Vagina (tissue), 2 donors: ENCODE measurements at regions not wholly inside any gene's neighbourhood (a gene's known extent, or its start where the extent isn't known, plus 50 kb on each side); places are given as distances from the start of the nearest gene placed in this dataset.

Experiments used
- DNase-seq, 2 donors: peaks; one replicate each; pipeline ENCODE4 v3.0.0-alpha.2; 2017; ENCODE audit errors: extremely low spot score in 2 of 2
- H3K27ac ChIP-seq: fragments of 200-600 bp; sonication (generic); one replicate; pipeline ENCODE4 v1.5.1; 2019
- H3K27me3 ChIP-seq: fragments of 200-600 bp; sonication (generic); one replicate; pipeline ENCODE4 v1.5.1; 2019
- H3K36me3 ChIP-seq, 2 donors: fragments of 200-600 bp; sonication (generic); one replicate each; pipeline ENCODE4 v1.5.1; 2017 to 2019
- H3K4me1 ChIP-seq: fragments of 200-600 bp; sonication (generic); one replicate; pipeline ENCODE4 v1.5.1; 2019
- H3K4me3 ChIP-seq, 2 donors: fragments of 200-600 bp; sonication (generic); 1 replicate in 1 of 2; 2 replicates in 1 of 2; pipeline ENCODE4 v1.5.1; 2016 to 2019
- H3K9me3 ChIP-seq: fragments of 200-600 bp; sonication (generic); one replicate; pipeline ENCODE4 v1.5.1; 2019
- POLR2A ChIP-seq, 2 donors: fragments of 450-650 bp; IDR thresholded peaks; one replicate each; pipeline ENCODE4 v1.6.1; 2017; ENCODE audit warnings: antibody characterized with exemption in 2 of 2, mild to moderate bottlenecking in 2 of 2, moderate library complexity in 2 of 2
- POLR2AphosphoS5 ChIP-seq, 2 donors: sonication (generic); formaldehyde crosslinking; IDR thresholded peaks; one replicate each; pipeline ENCODE4 v1.9.0; 2017; ENCODE audit warnings: antibody characterized with exemption in 2 of 2, mild to moderate bottlenecking in 2 of 2, low read depth in 1 of 2; ENCODE audit not compliant: insufficient read depth in 1 of 2
- intact Hi-C: fragments of 100-400 bp; cut with DNase I; formaldehyde crosslinking; loops from one replicate; pipeline ENCODE4 v1.15.1; 2023
- TF ChIP-seq, protein P1 (sequence below), 3 experiments: fragments of 450-650 bp in 2 of 3; fragments of 200-600 bp in 1 of 3; sonication (generic) in 1 of 3; IDR thresholded peaks; one replicate each; pipeline ENCODE4 v1.5.1; 2017 to 2019; ENCODE audit warnings: antibody characterized with exemption in 3 of 3, mild to moderate bottlenecking in 2 of 3, moderate library complexity in 2 of 3

DNA sequence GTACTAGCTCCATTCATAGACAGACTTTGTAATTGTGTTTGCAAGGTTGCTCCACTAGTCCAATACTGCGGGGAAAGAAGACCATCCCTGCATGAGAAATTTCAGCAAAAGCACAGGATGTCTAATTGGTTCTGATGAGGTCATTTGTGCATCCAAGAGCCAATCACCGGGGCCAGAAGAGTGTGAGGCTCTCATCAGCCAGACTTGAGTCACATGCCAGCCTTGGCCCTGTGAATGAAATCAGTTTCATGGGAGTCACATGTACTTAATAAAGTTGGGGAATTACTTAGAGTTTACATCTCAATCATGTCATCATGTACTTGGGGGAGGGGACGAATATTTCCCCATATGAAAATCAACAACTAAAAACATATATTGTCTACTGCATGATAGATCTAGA lies 1236.0 kb downstream of the MAT2B start:
- intact Hi-C loops: no loop called here
- Histone ChIP-seq H3K27me3 (no peaks in the 10 kb centered on the region), H3K4me3 (no peak overlapping the region), H3K9me3 (no peaks in the 10 kb centered on the region), H3K27ac (no peak overlapping the region), H3K36me3 (no peaks in the 10 kb centered on the region), H3K4me1 (no peaks in the 10 kb centered on the region)
- TF ChIP-seq, protein P1, sequence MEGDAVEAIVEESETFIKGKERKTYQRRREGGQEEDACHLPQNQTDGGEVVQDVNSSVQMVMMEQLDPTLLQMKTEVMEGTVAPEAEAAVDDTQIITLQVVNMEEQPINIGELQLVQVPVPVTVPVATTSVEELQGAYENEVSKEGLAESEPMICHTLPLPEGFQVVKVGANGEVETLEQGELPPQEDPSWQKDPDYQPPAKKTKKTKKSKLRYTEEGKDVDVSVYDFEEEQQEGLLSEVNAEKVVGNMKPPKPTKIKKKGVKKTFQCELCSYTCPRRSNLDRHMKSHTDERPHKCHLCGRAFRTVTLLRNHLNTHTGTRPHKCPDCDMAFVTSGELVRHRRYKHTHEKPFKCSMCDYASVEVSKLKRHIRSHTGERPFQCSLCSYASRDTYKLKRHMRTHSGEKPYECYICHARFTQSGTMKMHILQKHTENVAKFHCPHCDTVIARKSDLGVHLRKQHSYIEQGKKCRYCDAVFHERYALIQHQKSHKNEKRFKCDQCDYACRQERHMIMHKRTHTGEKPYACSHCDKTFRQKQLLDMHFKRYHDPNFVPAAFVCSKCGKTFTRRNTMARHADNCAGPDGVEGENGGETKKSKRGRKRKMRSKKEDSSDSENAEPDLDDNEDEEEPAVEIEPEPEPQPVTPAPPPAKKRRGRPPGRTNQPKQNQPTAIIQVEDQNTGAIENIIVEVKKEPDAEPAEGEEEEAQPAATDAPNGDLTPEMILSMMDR (IDR thresholded peaks at IDR 0.05): no peak
- TF ChIP-seq POLR2A (IDR thresholded peaks at IDR 0.05) (no peak), POLR2AphosphoS5 (IDR thresholded peaks at IDR 0.05; ENCODE audit: insufficient read depth in 1 of 2, low read depth in 1 of 2) (no peak)
- DNase-seq: no peak

DNA sequence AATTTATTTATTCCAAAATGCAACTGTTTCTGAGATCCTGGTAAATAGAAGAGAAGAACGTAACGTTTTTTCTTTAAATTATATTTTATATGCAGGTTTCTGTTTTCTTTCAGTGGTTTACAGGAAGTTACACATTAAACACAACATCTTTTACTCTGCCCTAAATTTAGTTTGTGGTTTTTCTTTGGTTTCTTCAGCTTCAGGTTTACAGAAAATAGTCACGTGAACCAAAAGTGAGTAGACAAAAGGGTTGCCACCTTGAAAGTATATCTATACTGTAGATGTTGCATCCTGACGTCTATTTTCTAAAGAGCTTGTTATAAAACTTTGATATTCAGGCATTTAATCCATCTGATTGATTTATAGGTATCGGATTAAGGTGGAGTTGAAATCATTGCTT lies 1236.6 kb downstream of the MAT2B start:
- H3K4me1 ChIP-seq: no peaks in the 10 kb centered on the region
- DNase-seq: no peak
- TF ChIP-seq POLR2AphosphoS5 (IDR thresholded peaks at IDR 0.05; ENCODE audit: insufficient read depth in 1 of 2, low read depth in 1 of 2) (no peak), POLR2A (IDR thresholded peaks at IDR 0.05) (no peak)
- TF ChIP-seq, protein P1 (IDR thresholded peaks at IDR 0.05): no peak
- H3K9me3 ChIP-seq: no peaks in the 10 kb centered on the region
- no peaks in the 10 kb centered on the region for H3K27me3 ChIP-seq
- intact Hi-C loops: no loop called here
- H3K36me3 ChIP-seq: no peaks in the 10 kb centered on the region
- H3K27ac ChIP-seq: no peak overlapping the region
- H3K4me3 ChIP-seq: no peak overlapping the region

DNA sequence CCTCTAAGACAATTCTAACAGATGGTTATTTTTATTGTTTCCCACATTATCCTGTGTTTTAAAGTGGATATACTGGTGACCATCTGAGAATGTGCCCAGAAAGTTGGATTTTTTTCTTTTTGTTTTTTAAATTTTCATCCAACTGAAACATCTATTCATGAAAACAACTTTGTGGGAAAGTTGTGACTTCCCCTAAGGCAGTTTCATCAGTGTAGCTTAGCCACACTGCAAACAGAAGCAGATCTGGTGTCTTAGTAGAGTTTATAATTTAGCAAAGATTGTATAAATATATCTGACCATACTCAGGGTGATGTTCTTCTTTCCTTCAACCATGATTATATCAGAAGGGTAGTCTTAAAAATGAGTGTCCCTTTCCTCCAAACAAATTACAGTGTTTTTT lies 1241.3 kb downstream of the MAT2B start:
- Histone ChIP-seq H3K36me3 (no peaks in the 10 kb centered on the region), H3K27ac (no peak overlapping the region), H3K9me3 (no peaks in the 10 kb centered on the region), H3K27me3 (no peaks in the 10 kb centered on the region), H3K4me1 (no peaks in the 10 kb centered on the region), H3K4me3 (no peak overlapping the region)
- intact Hi-C loops: no loop called here
- no peak for DNase-seq
- TF ChIP-seq POLR2AphosphoS5 (IDR thresholded peaks at IDR 0.05; ENCODE audit: insufficient read depth in 1 of 2, low read depth in 1 of 2) (no peak), POLR2A (IDR thresholded peaks at IDR 0.05) (no peak)
- TF ChIP-seq, protein P1 (IDR thresholded peaks at IDR 0.05): no peak

DNA sequence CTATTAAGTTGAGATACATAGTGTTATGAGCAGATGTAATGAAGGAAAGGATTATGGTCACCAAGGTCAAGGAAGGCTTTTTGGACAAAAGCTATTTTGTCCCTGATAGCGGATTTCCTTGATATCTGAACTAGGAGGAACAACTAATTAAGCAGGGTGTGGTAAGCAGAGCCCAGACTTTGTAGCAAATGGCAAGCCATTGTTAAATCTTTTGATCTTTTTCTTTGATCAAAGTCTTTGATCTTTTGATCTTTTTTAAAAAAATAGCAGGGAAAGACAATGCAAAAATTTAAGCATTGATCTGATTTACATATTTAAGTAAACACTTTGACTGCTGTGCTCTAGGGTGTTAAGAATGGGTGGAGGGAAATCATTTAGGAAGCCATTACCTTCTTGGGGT lies 1242.0 kb downstream of the MAT2B start:
- Histone ChIP-seq H3K9me3 (no peaks in the 10 kb centered on the region), H3K27me3 (no peaks in the 10 kb centered on the region), H3K27ac (no peak overlapping the region), H3K36me3 (no peaks in the 10 kb centered on the region), H3K4me3 (no peak overlapping the region), H3K4me1 (no peaks in the 10 kb centered on the region)
- DNase-seq: no peak
- TF ChIP-seq POLR2AphosphoS5 (IDR thresholded peaks at IDR 0.05; ENCODE audit: insufficient read depth in 1 of 2, low read depth in 1 of 2) (no peak), POLR2A (IDR thresholded peaks at IDR 0.05) (no peak)
- TF ChIP-seq, protein P1 (IDR thresholded peaks at IDR 0.05): no peak
- intact Hi-C loops: no loop called here

DNA sequence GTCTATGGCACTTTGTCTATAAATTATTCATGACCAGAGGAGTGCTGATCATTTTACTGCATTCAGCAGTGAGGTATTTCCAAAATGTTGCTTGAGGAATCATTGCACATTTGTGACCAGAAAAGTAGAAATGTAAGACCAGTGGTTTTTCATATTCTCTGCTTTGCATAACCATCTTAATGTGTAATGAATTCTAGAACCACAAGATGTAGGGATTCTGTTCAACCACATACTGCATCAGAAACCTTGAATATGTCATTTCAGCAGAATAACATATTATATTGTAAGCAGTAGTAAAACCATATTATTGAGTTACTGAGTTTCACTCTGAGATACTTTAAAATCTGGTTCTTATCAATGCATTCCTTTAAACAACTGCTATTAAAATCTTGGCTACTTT lies 1243.4 kb downstream of the MAT2B start:
- intact Hi-C loops: no loop called here
- no peaks in the 10 kb centered on the region for H3K9me3 ChIP-seq
- TF ChIP-seq POLR2A (IDR thresholded peaks at IDR 0.05): no peak
- no peak for TF ChIP-seq POLR2AphosphoS5 (IDR thresholded peaks at IDR 0.05; ENCODE audit: insufficient read depth in 1 of 2, low read depth in 1 of 2)
- TF ChIP-seq, protein P1 (IDR thresholded peaks at IDR 0.05): no peak

More for the DNA sequence above, 1243.4 kb downstream of the MAT2B start:
- H3K27ac ChIP-seq: no peak overlapping the region
- no peak overlapping the region for H3K4me3 ChIP-seq
- no peaks in the 10 kb centered on the region for H3K36me3 ChIP-seq
- H3K4me1 ChIP-seq: no peaks in the 10 kb centered on the region
- no peaks in the 10 kb centered on the region for H3K27me3 ChIP-seq
- DNase-seq: no peak
